HL-60 (cell line): ENCODE measurements at regions not wholly inside any gene's neighbourhood (a gene's known extent, or its start where the extent isn't known, plus 50 kb on each side); places are given as distances from the start of the nearest gene placed in this dataset.

Experiments used
- DNase-seq, 2 experiments: peaks; one replicate each; pipeline ENCODE4 v3.0.0-alpha.2; 2010 to 2020; ENCODE audit warnings: low read depth in 1 of 2, low spot score in 1 of 2
- H3K27ac ChIP-seq: fragments of 250-450 bp; sonication (Bioruptor Pico); replicated peaks from 2 replicates; pipeline ENCODE4 v1.5.1; 2020; ENCODE audit warnings: mild to moderate bottlenecking, moderate library complexity
- H3K27me3 ChIP-seq: fragments of 250-450 bp; sonication (Bioruptor Pico); 2 replicates; pipeline ENCODE4 v1.5.1; 2021; ENCODE audit warnings: mild to moderate bottlenecking, moderate library complexity; ENCODE audit not compliant: insufficient read depth, poor library complexity, severe bottlenecking
- H3K4me3 ChIP-seq: replicated peaks from 2 replicates; pipeline ENCODE4 v1.5.1; 2011; ENCODE audit warnings: mild to moderate bottlenecking, control low read depth, low read length; ENCODE audit not compliant: insufficient read depth
- CTCF ChIP-seq: IDR thresholded peaks from one replicate; pipeline ENCODE4 v1.5.1; 2011; ENCODE audit warnings: low read length, control low read depth, inconsistent platforms; ENCODE audit not compliant: insufficient read depth
- GABPA ChIP-seq: IDR thresholded peaks from 2 replicates; pipeline ENCODE4 v1.6.1; 2012; ENCODE audit warnings: low read depth
- POLR2AphosphoS5 ChIP-seq: IDR thresholded peaks from 2 replicates; pipeline ENCODE4 v1.6.1; 2012; ENCODE audit warnings: low read depth
- REST ChIP-seq: IDR thresholded peaks from 2 replicates; pipeline ENCODE4 v1.6.1; 2012; ENCODE audit warnings: low read depth; ENCODE audit not compliant: insufficient replicate concordance
- SPI1 ChIP-seq: IDR thresholded peaks from 2 replicates; pipeline ENCODE4 v1.6.1; 2012; ENCODE audit warnings: low read depth, mild to moderate bottlenecking, borderline replicate concordance

- TF ChIP-seq CTCF (no peak), POLR2AphosphoS5 (no peak), REST (no peak)
- Histone ChIP-seq H3K4me3 (no peak overlapping the region), H3K27ac (no peak overlapping the region), H3K27me3 (no peaks in the 10 kb centered on the region)
- no peak for DNase-seq
These were observed 1189.3 kb upstream of the CITED2 start for GRCh38 chr6:140563728-140564127.

- Histone ChIP-seq H3K27me3 (no peaks in the 10 kb centered on the region), H3K4me3 (no peak overlapping the region), H3K27ac (no peak overlapping the region)
- no peak for DNase-seq
- TF ChIP-seq GABPA (no peak), POLR2AphosphoS5 (no peak), SPI1 (no peak), CTCF (no peak), REST (no peak)
These were observed 1187.3 kb upstream of the CITED2 start for GRCh38 chr6:140561701-140562100.

- Histone ChIP-seq H3K27ac (no peak overlapping the region), H3K4me3 (no peak overlapping the region), H3K27me3 (no peaks in the 10 kb centered on the region)
- DNase-seq, result no peak
- no peak for TF ChIP-seq SPI1
These were observed 1186.2 kb upstream of the CITED2 start for GRCh38 chr6:140560671-140561070.

- no peak for DNase-seq
- no peak for TF ChIP-seq GABPA
- no peak for TF ChIP-seq POLR2AphosphoS5
- TF ChIP-seq SPI1, result no peak
- TF ChIP-seq CTCF, result no peak
- no peak for TF ChIP-seq REST
- no peak overlapping the region for H3K4me3 ChIP-seq
- H3K27me3 ChIP-seq, result no peaks in the 10 kb centered on the region
- no peak overlapping the region for H3K27ac ChIP-seq
These were observed 1185.0 kb upstream of the CITED2 start for GRCh38 chr6:140559458-140559857.
